Type B pancreatic cell (in vitro differentiated cells): ENCODE measurements at regions not wholly inside any gene's neighbourhood (a gene's known extent, or its start where the extent isn't known, plus 50 kb on each side); places are given as distances from the start of the nearest gene placed in this dataset.

ENCODE experiments used
- DNase-seq: peaks from one replicate; pipeline ENCODE4 v3.0.0; 2021; ENCODE audit warnings: mixed read lengths; ENCODE audit not compliant: unreplicated experiment; ENCODE audit errors: extremely low spot score
- H3K27ac Mint-ChIP-seq: 2 replicates; pipeline ENCODE4 v1.8.0; 2021; ENCODE audit warnings: mild to moderate bottlenecking, mixed read lengths
- H3K27me3 Mint-ChIP-seq: 2 replicates; pipeline ENCODE4 v1.8.0; 2021; ENCODE audit warnings: mixed read lengths
- H3K36me3 Mint-ChIP-seq: 2 replicates; pipeline ENCODE4 v1.8.0; 2021; ENCODE audit warnings: mixed read lengths
- H3K4me1 Mint-ChIP-seq: one replicate; pipeline ENCODE4 v1.8.0; 2021; ENCODE audit warnings: mixed read lengths; ENCODE audit not compliant: unreplicated experiment
- H3K4me3 Mint-ChIP-seq: 2 replicates; pipeline ENCODE4 v1.8.0; 2021; ENCODE audit warnings: mild to moderate bottlenecking, mixed read lengths
- H3K9me3 Mint-ChIP-seq: 2 replicates; pipeline ENCODE4 v1.8.0; 2021; ENCODE audit warnings: mixed read lengths
- CTCF ChIP-seq: fragments of 200-600 bp; sonication (generic); conservative IDR thresholded peaks from 2 replicates; pipeline ENCODE4 v1.5.0; 2021; ENCODE audit warnings: antibody characterized with exemption, mild to moderate bottlenecking

- no peak overlapping the region for H3K4me3 Mint-ChIP-seq
- TF ChIP-seq CTCF = no peak
- DNase-seq = no peak
- H3K4me1 Mint-ChIP-seq = no peaks in the 10 kb centered on the region
- no peak overlapping the region for H3K27ac Mint-ChIP-seq
- H3K36me3 Mint-ChIP-seq = no peaks in the 10 kb centered on the region
- H3K9me3 Mint-ChIP-seq = no peaks in the 10 kb centered on the region
- no peaks in the 10 kb centered on the region for H3K27me3 Mint-ChIP-seq
These were observed 90.7 kb upstream of the RAB18 start for GRCh38 chr10:27413387-27413786.

GRCh38 chr10:27410153-27410552, 94.0 kb upstream of the RAB18 start:
- Mint-ChIP-seq H3K36me3 (no peaks in the 10 kb centered on the region), H3K4me3 (no peak overlapping the region), H3K9me3 (no peaks in the 10 kb centered on the region), H3K27ac (no peak overlapping the region), H3K27me3 (no peaks in the 10 kb centered on the region), H3K4me1 (no peaks in the 10 kb centered on the region)
- no peak for DNase-seq
- no peak for TF ChIP-seq CTCF

- Mint-ChIP-seq H3K4me1 (no peaks in the 10 kb centered on the region), H3K27me3 (no peaks in the 10 kb centered on the region), H3K36me3 (no peaks in the 10 kb centered on the region), H3K27ac (no peak overlapping the region), H3K9me3 (no peaks in the 10 kb centered on the region), H3K4me3 (no peak overlapping the region)
- TF ChIP-seq CTCF = no peak
- no peak for DNase-seq
These were observed 96.8 kb upstream of the RAB18 start for GRCh38 chr10:27407271-27407670.

- TF ChIP-seq CTCF = no peak
- Mint-ChIP-seq H3K27ac (no peak overlapping the region), H3K27me3 (no peaks in the 10 kb centered on the region), H3K9me3 (no peaks in the 10 kb centered on the region), H3K4me1 (no peaks in the 10 kb centered on the region), H3K36me3 (no peaks in the 10 kb centered on the region), H3K4me3 (no peak overlapping the region)
- no peak for DNase-seq
These were observed 104.2 kb upstream of the RAB18 start for GRCh38 chr10:27399871-27400270.

GRCh38 chr10:27393961-27394360, 110.1 kb upstream of the RAB18 start:
- no peak overlapping the region for H3K27ac Mint-ChIP-seq
- no peaks in the 10 kb centered on the region for H3K9me3 Mint-ChIP-seq
- H3K27me3 Mint-ChIP-seq = peaks cover 7% of the 10 kb centered on the region
- no peaks in the 10 kb centered on the region for H3K36me3 Mint-ChIP-seq
- TF ChIP-seq CTCF = no peak
- no peak overlapping the region for H3K4me3 Mint-ChIP-seq
- DNase-seq = no peak
- no peaks in the 10 kb centered on the region for H3K4me1 Mint-ChIP-seq

GRCh38 chr10:27392606-27393005, 111.5 kb upstream of the RAB18 start:
- no peak for DNase-seq
- Mint-ChIP-seq H3K27ac (no peak overlapping the region), H3K27me3 (peaks cover 11% of the 10 kb centered on the region), H3K4me1 (no peaks in the 10 kb centered on the region), H3K4me3 (no peak overlapping the region), H3K9me3 (no peaks in the 10 kb centered on the region), H3K36me3 (no peaks in the 10 kb centered on the region)
- TF ChIP-seq CTCF = no peak
